GM18511 (cell line): ENCODE measurements at regions not wholly inside any gene's neighbourhood (a gene's known extent, or its start where the extent isn't known, plus 50 kb on each side); places are given as distances from the start of the nearest gene placed in this dataset.

Experiments
- ATAC-seq: cut with Tn5 transposase; IDR thresholded peaks from one replicate; pipeline ENCODE4 v1.9.1; 2021; ENCODE audit warnings: mild to moderate bottlenecking, moderate library complexity; ENCODE audit not compliant: unreplicated experiment

- no peak for ATAC-seq
Measured at GRCh38 chr13:111551204-111551820, 230.9 kb downstream of the TEX29 start.

DNA sequence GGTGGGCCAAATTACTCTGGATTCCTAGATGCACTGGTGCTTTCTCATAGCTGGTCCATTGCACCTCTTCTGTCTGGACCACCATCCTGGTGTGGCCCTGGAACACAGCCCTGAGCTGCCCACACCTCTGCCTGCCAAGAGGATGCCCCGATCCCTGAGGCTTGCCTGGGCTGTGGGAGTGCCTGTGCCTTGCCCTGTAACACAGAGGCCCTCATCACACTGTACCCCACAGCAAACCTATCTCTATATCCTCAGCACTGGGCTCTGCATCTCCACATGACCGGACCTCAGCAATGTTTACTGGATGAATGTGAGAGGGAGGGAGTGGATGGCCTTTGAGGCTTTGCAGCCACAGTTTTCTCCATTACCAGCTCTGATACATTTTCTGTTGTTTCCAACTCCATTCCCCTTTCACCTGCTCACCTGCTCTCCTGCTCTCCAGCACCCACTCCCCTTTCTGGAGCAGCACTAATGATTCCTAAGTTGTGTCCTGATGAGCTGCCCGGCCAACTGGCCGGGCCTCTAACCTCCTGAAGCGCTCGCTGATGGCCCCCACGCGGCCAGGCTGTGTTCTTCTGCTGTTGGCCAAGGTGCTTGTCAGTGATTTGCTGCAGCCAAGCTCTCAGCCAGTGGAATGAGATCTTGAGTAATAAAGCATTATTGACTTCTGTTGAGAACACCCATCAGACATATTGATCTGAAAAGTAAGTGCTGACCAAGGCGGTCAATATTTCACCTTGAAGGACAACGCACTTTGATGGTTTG, 232.6 kb downstream of the TEX29 start:
- no peak for ATAC-seq

DNA sequence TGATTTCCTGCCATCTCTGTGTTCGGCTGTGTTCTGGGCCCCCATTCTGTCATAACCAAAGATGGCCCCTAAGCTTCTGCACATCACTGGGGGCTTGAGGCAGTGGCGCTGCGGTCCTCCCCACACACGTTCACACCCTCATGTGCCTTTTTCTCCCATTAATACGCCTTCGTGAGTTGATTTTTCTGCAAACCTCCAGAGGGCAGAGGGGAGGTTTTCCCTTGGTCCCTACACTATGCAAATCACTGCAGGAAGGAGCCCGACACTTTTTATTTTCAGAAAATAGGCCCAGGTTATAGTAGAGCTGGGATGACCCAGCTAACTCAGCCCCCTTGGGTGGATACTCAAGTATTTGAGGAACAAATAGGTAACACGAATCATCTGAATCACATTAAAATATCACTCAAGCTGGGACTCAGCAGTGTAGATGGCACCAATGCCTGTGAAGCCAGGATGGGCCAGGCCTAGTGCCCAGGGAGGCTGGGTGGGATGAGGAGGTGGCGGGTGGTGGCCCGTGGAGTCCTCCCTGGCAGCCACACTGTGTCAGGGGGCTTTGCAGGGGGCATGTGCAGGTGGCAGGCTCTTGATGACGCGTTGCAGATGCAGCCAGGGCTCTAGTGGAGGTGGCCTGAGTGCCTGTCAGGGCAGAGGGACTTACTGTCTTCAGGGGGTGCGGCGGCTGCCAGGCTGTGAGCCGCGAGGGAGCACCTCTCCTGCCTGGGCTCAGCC, 234.3 kb downstream of the TEX29 start:
- ATAC-seq, result no peak

- no peak for ATAC-seq
Measured at GRCh38 chr13:111555268-111555808, 234.9 kb downstream of the TEX29 start.

- ATAC-seq, result no peak
Measured at GRCh38 chr13:111555903-111556302, 235.5 kb downstream of the TEX29 start.

- ATAC-seq, result no peak
Measured at GRCh38 chr13:111556496-111556895, 236.1 kb downstream of the TEX29 start.

- ATAC-seq, result no peak
Measured at GRCh38 chr13:111557921-111558699, 237.7 kb downstream of the TEX29 start.

GRCh38 chr13:111558700-111559088, 238.3 kb downstream of the TEX29 start:
- no peak for ATAC-seq

GRCh38 chr13:111559612-111560403, 239.4 kb downstream of the TEX29 start:
- ATAC-seq, result no peak

- ATAC-seq, result no peak
Measured at GRCh38 chr13:111561091-111561781, 240.8 kb downstream of the TEX29 start.

DNA sequence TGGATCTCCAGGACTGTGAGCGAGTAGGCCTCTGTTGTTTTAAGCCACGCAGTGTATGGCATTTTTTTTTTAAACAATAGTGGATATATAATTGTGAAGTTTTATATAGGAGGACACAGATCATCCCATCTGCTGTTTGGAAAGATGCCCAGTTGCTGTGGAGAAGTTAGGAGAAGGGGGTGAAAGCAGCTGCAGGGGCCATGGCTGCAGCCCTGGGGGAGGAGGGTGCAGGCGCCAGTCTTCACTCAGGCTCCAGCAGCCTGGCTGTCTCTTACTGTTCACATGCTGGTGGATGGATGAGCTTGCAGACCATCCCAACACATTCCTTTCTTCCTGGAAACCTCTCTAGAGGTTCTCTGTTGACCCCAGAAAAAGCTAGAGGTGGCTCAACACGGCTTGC, 242.3 kb downstream of the TEX29 start:
- no peak for ATAC-seq

GRCh38 chr13:111564606-111565005, 244.2 kb downstream of the TEX29 start:
- no peak for ATAC-seq

- no peak for ATAC-seq
Measured at GRCh38 chr13:111565400-111565799, 245.0 kb downstream of the TEX29 start.

GRCh38 chr13:111566567-111566966, 246.1 kb downstream of the TEX29 start:
- no peak for ATAC-seq

- no peak for ATAC-seq
Measured at GRCh38 chr13:111567637-111568036, 247.2 kb downstream of the TEX29 start.

- no peak for ATAC-seq
Measured at GRCh38 chr13:111568290-111568689, 247.8 kb downstream of the TEX29 start.

DNA sequence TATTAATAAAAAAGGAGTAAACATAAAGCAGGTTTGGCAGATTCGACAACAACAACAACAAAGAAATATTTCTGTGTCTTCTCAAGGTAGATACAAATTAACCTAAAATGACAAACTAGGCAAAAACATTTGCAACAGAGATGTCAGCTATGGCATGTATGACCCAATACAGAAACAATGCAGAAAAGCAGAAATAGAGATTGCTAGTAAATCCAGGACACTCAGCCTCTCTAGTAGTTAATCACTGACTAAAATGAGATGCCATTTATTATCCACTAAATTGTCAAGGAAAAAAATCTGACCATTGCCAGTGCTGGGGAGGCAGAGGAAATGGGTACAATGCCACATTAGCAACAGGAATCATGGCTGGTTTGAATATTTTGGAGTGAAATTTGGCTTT, 250.5 kb downstream of the TEX29 start:
- ATAC-seq, result no peak

DNA sequence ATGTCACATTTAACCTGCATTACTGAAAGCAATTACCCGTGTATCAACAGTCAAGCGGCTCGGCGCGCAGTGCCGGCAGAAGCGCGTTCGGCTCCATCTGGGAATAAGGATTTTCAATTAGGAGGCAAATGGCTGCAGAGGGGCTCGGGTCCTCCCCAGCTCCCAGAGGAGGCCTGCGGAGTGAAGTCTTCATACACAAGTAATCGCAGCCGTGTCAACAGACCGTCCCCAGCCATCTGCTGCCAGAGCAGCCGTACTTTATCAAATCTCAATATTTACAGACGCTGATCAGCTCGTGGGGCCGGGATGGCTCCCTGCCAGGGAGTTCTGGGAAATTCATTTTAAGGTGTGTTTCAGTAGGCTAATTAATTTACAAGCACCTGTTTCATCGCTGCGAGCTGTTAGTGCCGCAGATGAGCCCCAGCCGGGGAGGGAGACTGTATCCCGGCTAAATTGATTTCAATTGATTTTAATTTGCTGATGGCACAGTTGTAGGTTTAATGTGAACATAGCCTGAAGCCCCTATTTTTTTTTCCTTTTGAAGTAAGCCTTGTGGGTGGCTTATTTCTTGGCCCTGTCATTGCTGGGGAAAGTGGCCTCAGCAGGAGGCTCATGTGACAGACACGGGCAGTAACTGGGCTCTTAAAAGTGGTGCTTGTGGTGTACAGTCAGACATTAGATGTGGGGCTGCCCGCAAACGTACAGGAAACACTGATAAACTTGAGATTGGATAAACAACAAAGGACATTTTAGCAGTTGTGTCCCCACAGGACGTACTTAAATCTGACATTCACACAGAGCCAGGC, 252.7 kb downstream of the TEX29 start:
- ATAC-seq, result no peak

DNA sequence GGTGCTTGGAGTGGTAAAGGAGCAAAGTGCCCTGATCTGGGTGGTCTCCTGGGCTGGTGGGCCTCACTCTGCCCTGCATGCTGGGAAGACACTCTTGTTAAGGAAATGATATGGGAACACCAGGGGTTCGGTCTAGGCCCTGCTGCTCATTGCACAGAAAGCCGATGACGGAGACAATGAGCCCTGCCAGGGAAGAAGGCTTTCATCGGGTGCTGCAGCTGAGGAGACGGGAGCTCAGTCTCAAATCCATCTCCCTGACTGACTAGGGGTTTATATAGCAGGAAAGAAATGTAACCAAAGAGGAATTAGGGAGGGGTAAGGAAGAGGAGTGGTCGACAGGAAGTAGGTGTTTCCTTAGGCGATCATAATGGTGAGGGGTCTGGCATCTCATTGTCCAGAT, 253.4 kb downstream of the TEX29 start:
- ATAC-seq, result no peak
